ENCODE measurements at regions not wholly inside any gene's neighbourhood (a gene's known extent, or its start where the extent isn't known, plus 50 kb on each side); places are given as distances from the start of the nearest gene placed in this dataset.

DNA sequence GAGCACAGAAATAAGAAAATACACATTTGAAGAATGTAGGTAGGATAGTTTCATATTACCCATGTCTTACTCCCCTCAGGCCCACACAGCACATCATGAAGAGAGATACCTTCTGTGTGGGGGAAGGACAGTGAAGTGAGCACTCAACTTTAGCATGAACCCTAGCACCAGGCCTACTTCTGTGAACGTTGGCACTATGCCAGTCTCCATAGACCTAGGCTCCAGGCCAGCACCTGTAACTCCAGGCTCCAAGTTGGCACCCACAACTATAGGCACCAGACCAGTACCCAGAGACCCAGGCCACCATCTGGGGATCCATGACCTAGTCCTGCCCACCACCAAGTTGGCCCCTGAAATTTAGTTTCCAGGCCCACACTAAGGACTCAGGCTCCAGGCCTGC lies 410.9 kb downstream of the INSC start:
- TF ChIP-seq, protein P1, sequence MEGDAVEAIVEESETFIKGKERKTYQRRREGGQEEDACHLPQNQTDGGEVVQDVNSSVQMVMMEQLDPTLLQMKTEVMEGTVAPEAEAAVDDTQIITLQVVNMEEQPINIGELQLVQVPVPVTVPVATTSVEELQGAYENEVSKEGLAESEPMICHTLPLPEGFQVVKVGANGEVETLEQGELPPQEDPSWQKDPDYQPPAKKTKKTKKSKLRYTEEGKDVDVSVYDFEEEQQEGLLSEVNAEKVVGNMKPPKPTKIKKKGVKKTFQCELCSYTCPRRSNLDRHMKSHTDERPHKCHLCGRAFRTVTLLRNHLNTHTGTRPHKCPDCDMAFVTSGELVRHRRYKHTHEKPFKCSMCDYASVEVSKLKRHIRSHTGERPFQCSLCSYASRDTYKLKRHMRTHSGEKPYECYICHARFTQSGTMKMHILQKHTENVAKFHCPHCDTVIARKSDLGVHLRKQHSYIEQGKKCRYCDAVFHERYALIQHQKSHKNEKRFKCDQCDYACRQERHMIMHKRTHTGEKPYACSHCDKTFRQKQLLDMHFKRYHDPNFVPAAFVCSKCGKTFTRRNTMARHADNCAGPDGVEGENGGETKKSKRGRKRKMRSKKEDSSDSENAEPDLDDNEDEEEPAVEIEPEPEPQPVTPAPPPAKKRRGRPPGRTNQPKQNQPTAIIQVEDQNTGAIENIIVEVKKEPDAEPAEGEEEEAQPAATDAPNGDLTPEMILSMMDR (IDR thresholded peaks at IDR 0.05), result no peak
- no peak for TF ChIP-seq POLR2A (IDR thresholded peaks at IDR 0.05)
